Activated CD4-positive, alpha-beta T cell treated with anti-CD3 and anti-CD28 coated beads for 48 hours (primary cell): ENCODE measurements at regions not wholly inside any gene's neighbourhood (a gene's known extent, or its start where the extent isn't known, plus 50 kb on each side); places are given as distances from the start of the nearest gene placed in this dataset.
"Not testable (repeated sequence)": the region's sequence is repeated elsewhere in the genome, so short reads cannot be mapped to it uniquely, and the experiment has no call there.

Source experiments
- DNase-seq: peaks from one replicate; pipeline ENCODE4 v3.0.0-alpha.2; 2020

DNA sequence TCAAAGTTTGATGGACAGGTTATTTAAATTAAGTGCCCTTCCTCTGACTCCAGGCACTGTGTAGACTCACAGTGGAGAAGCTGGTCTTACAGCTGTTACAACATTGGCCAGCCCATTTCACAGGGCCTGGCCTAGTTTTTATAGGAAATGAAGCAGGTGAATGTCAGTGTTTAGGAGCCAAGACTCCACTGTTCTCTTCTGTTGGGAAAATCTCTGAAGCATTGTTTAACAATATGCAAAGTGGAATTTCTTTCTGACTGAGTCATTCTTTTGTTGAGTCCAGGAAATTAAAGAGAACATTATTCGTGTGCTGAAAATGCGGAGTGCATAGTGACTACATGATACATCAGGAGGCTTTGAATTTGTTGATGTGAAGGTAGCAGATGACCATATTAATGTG, 64.7 kb downstream of the ARRDC4 start:
- no peak for DNase-seq

DNA sequence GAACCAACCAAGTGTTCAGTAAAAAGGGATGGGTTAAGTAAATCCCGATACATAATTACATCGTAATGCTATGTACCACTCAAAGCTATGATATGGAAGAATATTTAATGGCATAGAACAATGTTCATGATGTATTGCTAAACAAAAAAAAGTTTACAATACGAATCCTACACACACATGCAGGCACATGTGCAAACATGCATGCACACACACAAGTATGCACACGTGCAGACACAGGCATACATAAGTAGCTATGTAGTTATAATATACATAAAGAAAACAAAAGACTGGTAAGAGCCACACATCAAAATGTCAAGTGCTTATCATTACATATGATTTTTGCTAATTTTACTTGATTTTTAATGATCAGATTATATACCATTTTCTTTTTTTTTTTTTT, 74.2 kb downstream of the ARRDC4 start:
- no peak for DNase-seq

- no peak for DNase-seq
These were observed 74.6 kb downstream of the ARRDC4 start for GRCh38 chr15:98035134-98035533.

DNA sequence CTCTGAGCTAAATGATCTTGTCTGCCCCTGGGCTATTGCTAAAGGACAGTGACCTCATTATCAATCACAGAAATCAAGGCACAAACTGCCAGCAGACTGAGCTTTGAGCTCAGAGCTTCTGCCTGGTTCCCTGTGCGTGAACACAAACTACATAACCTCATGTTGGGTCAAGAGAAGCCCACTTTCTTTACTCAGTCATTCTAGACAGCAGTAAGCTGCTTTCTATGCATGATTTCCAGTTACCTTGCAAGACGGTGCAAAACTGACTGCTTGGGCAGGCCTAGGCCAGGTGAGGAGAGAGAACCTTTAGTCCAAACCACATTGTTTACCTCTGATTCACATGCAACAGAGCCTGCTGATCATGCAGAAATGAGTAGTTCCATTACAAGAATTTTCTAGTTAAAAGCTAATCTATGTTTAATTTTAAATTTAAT, 75.1 kb downstream of the ARRDC4 start:
- DNase-seq: no peak

DNA sequence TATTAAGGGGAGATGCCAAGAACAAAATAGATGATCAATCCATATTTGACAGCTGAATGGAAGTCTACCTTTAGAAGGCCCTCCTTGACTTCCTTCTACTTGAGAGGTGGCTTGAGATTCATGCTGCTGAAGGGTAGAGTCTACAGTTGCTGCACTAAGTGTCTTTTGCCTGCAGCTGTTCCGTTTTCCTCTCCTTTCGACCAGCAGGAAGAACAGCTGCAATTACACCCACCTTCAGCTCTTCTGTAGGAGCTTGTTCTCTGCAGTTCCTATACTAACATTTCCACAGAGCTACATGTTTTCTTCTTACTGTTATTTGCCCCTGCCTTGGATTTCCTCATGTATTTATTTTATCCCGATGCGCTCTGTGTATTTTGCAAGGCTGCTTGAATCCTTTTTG, 79.1 kb downstream of the ARRDC4 start:
- no peak for DNase-seq

- DNase-seq: no peak
These were observed 79.6 kb downstream of the ARRDC4 start for GRCh38 chr15:98040146-98040545.

DNA sequence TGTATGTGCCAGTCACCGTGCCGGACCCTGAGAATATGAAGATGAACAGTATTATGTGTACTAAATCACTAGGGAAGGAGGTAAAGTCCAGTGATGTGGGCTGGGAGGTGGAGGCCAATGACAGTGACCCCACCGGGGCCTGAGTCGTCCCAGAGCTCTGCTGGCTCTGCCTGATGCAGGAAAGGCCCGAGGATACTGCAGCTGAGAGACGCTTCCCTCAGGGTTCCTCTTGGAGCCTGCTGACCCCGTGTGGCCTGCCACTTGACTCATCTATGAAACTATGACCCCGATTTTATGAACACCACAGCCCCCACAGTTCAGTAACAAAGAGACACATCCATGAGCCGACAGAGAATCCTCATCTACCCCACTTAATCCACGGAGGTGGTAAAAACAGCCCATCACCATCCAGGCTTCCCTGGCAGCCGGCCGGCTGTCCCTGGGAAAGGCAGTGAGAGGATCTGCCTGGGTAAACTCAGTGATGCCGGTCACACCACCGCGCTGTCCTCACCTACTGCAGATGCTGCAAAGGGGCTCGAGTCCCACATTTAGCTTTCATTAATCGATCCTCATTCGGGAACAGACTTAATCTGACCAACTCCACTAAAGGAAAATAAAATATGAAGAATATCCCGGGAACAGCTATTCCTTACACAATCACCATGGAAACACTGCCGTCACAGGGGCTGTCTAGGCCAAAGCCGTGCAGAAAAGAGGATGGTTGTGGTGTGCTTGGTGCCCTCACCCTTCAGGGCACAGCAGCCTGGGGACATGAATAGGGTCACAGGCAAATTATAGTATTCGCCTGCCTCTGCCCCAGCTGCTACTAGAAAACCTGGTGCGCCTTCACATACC, 82.9 kb downstream of the ARRDC4 start:
- no peak for DNase-seq

GRCh38 chr15:98051734-98052133, 91.2 kb downstream of the ARRDC4 start:
- DNase-seq: no peak

GRCh38 chr15:98057453-98057852, 97.0 kb downstream of the ARRDC4 start:
- no peak for DNase-seq

- DNase-seq: no peak
These were observed 102.4 kb downstream of the ARRDC4 start for GRCh38 chr15:98062869-98063268.

DNA sequence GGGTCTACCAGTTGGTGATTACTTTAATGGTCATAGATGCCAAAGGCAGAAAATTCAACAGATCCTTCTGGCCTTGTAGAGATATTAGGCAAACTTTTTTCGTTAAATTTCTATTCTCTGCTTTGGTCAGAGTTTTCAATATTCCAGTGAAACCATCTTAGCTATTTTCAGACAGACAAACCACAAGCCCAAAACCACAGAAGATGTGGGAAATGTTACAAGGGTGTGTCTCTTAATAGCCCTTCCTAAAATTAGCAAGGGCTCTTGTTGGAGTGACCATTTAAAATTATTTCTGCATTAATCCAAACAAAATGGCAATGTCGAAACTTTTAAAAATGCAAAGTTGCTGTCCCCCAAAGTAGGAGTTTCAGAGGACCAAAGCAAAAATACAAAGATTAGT, 102.8 kb downstream of the ARRDC4 start:
- no peak for DNase-seq

DNA sequence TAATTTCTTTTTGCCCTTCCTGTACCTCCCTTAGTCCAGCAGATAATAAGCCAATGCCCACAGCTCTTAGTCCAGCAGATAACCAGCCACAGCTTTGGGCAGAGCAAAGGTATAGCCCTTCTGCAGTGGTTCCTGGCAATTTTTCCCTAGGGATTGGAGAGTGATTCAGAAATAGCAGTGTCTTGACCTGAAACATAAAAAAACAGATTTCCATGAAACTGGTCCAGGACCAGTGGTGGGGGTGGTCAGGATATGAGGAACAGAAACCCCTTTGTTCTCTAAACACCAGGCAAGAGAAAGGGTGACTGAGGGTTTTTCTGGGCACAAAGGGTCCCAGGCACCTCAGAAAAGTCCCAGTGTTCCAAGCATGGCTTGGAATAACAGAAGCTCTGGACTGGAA, 103.4 kb downstream of the ARRDC4 start:
- no peak for DNase-seq

DNA sequence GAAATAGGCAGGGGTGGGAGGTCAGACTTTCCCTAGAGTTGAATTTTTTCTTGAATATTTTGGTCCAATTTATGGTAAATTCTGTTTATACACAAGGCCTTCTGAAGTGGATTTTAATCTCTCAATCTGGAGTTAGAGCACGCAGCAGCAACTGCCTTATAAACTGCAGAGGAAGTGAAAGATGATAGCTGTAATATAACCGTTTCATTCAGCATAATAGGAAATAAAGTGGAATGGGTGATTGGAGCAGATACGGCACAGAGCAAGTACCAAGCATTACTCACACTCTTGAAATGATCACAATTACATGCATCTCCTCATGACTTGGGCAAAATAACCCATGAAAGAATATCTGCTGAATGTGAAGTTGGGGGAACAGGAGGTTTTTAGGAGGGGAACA, 106.8 kb downstream of the ARRDC4 start:
- DNase-seq: no peak

DNA sequence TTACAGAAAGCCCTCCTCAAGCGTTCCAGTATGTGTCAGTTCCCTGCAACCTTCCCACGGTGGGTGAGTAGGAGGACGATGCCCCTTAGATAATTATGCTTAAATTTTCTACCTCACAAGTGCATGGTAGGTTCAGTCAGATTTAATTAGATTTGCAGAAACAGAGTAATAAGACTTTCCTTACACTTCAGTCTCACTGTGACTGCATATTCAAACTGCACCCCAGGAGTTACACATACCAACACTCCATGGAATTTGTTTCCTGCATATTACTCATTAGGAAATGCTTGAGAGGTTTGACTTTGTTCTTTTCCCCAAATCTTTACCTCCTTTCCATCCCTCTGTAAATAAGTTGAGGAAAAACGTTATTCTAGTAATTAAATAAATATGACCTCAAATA, 108.8 kb downstream of the ARRDC4 start:
- DNase-seq: no peak

DNA sequence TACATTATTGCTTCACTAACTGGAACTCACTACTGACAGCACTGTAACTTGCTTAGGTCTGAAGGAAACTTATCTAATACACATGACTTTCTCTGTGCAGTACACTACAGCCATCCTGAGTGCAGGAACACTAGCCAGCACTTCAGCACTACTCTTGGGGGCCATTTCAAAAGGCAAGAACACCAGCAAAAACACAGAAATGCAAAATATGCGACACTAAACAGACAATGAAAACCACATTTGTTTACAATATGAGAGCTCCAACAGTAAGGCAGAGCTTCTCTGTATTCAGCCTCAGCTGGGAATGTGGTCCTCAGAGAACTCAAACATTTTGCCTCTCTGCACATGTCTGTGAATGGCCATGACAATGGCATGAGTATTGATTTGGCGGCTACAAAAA, 109.6 kb downstream of the ARRDC4 start:
- no peak for DNase-seq

GRCh38 chr15:98071786-98072185, 111.3 kb downstream of the ARRDC4 start:
- no peak for DNase-seq

DNA sequence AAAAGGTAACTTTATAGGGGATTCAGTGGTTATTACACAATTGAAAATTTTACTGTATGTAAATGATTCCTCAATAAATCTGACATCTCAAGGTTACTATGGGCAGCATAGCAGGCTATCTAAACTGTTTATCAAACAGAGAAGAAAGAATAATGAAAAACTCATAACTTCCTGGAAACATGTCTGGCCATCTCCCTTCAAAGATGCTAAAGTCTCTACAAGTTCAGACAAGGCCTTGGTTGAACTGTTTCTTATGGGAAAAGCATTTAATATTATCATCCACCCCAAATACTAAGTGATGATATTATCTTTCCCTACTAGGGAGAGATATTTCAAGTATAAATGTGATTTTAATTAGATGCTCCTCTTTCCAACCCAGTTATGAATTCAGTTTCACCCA, 114.9 kb downstream of the ARRDC4 start:
- no peak for DNase-seq

GRCh38 chr15:98076021-98076816, 115.7 kb downstream of the ARRDC4 start:
- DNase-seq: no peak

DNA sequence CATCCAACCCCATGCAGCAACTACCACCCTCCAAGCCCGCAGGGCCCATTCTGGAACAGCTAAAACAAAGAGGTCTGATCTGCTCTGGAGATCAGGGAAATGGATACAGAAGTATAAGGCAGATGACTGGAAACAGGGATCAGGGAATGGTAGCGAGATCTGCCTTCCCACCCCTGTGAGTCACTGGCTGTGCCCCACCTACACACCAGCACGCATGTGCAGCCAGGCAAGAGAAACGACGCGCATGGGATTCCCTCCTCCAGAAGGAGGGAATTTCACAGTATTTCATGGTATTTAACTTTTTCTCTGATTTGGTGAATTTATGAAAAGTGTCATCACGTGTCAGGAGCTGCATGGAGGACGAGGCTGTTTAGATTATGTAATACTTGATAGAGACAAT, 116.7 kb downstream of the ARRDC4 start:
- DNase-seq: no peak

DNA sequence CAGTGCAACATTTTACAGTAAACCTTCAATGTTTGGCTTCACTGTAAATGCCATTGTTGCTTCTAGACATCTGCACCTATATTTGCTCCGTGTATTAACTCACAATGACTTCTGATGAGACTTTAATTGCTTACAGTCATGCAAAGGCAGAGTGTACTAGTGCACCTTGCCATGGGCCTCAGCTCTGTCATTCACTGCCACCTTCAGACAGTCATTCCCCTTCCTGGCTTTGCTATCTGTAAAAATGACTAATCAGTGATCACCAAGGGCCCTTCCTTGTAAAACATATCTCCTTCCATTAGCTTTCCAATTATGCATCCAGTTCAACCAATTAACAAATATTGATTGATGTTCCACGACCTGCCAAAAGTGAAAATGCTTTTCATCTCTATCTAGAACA, 120.3 kb downstream of the ARRDC4 start:
- no peak for DNase-seq

- DNase-seq: no peak
These were observed 122.9 kb downstream of the ARRDC4 start for GRCh38 chr15:98083203-98083910.

- DNase-seq: peak; percentile 39
These were observed 124.6 kb downstream of the ARRDC4 start for GRCh38 chr15:98085003-98085639.

GRCh38 chr15:98088307-98088945, 127.9 kb downstream of the ARRDC4 start:
- not testable (repeated sequence) for DNase-seq
